GM12865 (cell line): ENCODE measurements at regions not wholly inside any gene's neighbourhood (a gene's known extent, or its start where the extent isn't known, plus 50 kb on each side); places are given as distances from the start of the nearest gene placed in this dataset.

Experiments
- DNase-seq: peaks from one replicate; pipeline ENCODE4 v3.0.0; 2010; ENCODE audit warnings: low read depth
- H3K4me3 ChIP-seq: 2 replicates; pipeline ENCODE4 v1.5.1; 2011; ENCODE audit warnings: mild to moderate bottlenecking, low read depth, low read length, control low read depth
- CTCF ChIP-seq: IDR thresholded peaks from 2 replicates; pipeline ENCODE4 v1.5.1; 2011; ENCODE audit warnings: low read length, control low read depth, low read depth, inconsistent platforms; ENCODE audit not compliant: insufficient read depth; ENCODE audit errors: missing control alignments

GRCh38 chr2:17101596-17101995 lies 416.6 kb downstream of the RAD51AP2 start:
- DNase-seq = no peak

GRCh38 chr2:17101091-17101490 lies 417.1 kb downstream of the RAD51AP2 start:
- TF ChIP-seq CTCF = no peak
- no peak for DNase-seq
- H3K4me3 ChIP-seq = no peak overlapping the region

More at GRCh38 chr2:17101596-17101995, 416.6 kb downstream of the RAD51AP2 start:
- TF ChIP-seq CTCF = no peak
- no peak overlapping the region for H3K4me3 ChIP-seq

GRCh38 chr2:17095340-17095739 lies 422.9 kb downstream of the RAD51AP2 start:
- TF ChIP-seq CTCF = no peak
- DNase-seq = no peak
- H3K4me3 ChIP-seq = no peak overlapping the region

- no peak for DNase-seq
- H3K4me3 ChIP-seq = no peak overlapping the region
- no peak for TF ChIP-seq CTCF
These were observed 424.5 kb downstream of the RAD51AP2 start for GRCh38 chr2:17093712-17094111.

- no peak for DNase-seq
- no peak for TF ChIP-seq CTCF
These were observed 421.4 kb upstream of the CYRIA start for GRCh38 chr2:17086990-17087389.

GRCh38 chr2:17085546-17086202 lies 420.0 kb upstream of the CYRIA start:
- H3K4me3 ChIP-seq = no peak overlapping the region
- DNase-seq = no peak
- TF ChIP-seq CTCF = no peak

More at GRCh38 chr2:17086990-17087389, 421.4 kb upstream of the CYRIA start:
- H3K4me3 ChIP-seq = no peak overlapping the region

- DNase-seq = no peak
- H3K4me3 ChIP-seq = no peak overlapping the region
- no peak for TF ChIP-seq CTCF
These were observed 419.2 kb upstream of the CYRIA start for GRCh38 chr2:17084877-17085276.
